GM19023 (cell line): ENCODE measurements at regions not wholly inside any gene's neighbourhood (a gene's known extent, or its start where the extent isn't known, plus 50 kb on each side); places are given as distances from the start of the nearest gene placed in this dataset.
"Not testable (repeated sequence)": the region's sequence is repeated elsewhere in the genome, so short reads cannot be mapped to it uniquely, and the experiment has no call there.

Experiments
- ATAC-seq: cut with Tn5 transposase; IDR thresholded peaks from one replicate; pipeline ENCODE4 v1.9.1; 2021; ENCODE audit warnings: mild to moderate bottlenecking, moderate library complexity; ENCODE audit not compliant: unreplicated experiment

GRCh38 chr14:48616931-48617330, 941.5 kb upstream of the MDGA2 start:
- ATAC-seq = no peak

DNA sequence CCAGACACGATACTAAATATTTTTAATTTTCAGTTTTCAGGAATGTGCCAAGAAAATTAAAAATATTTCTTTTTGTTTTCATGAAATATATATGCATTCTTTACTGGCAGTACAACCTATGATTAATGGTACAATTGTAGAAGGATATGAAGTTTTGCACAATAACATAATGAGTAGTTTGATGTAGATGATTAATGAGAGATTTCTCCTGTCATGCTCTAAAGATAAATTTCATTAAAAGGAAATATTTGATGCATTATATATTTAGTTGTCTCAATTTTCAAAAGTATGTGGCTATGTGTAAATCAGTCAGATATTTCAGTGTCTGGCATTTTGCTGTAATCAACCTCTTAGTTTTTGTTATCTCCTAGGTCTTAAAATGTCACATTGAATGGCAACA, 940.2 kb upstream of the MDGA2 start:
- ATAC-seq = no peak

DNA sequence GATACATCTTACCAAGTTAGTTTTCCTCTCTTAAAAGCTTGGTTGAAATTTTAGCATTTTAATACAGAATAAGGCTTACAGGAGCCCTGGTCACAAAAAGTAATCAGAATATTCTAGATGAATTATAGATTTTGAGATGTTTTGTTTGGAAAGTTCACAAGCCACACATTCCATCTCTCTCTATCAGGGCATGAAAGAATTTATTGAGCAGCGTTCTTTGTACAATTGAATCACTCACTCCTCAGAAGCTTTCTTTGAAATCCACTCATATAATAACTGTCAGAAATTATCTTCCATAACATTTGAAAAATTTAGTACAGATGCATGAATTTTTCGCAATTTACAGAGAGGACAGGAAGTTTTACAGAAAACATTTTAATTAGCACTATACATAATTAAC, 938.6 kb upstream of the MDGA2 start:
- no peak for ATAC-seq

GRCh38 chr14:48606960-48607359, 931.6 kb upstream of the MDGA2 start:
- ATAC-seq = not testable (repeated sequence)

DNA sequence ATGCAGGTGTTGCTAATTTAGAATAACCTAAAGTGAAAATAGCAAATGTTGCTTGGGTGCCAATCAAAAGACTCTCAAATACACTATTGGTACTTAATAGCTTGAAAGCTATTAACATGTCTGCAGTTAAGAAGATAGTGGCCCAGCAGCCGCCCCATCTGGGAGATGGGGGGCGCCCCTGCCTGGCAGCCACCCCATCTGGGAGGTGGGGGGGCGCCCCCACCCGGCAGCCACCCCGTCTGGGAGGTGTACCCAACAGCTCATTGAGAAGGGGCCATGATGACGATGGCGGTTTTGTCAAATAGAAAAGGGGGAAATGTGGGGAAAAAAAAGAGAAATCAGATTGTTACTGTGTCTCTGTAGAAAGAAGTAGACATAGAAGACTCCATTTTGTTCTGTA, 923.1 kb upstream of the MDGA2 start:
- ATAC-seq = no peak

DNA sequence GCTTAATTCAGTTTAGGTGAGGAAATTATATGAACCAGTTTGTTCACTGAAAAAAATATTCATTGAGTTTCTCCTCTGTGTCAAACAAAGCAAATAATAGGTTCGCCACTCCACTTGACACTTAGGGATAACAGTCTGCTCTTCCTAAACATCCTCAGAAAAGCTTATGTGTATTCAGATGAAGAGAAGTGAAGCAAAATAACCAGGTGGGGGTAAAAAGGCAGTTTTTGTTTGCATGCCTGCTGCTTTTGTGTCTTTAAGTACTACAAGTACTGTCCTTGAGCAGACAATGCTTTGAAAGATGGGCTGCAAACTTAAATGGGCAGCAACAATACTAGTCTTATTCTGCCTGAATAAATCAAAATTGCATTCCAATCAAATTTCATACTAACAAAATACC, 910.7 kb upstream of the MDGA2 start:
- no peak for ATAC-seq

- peak; percentile 77 for ATAC-seq
These were observed 908.6 kb upstream of the MDGA2 start for GRCh38 chr14:48584031-48584430.

DNA sequence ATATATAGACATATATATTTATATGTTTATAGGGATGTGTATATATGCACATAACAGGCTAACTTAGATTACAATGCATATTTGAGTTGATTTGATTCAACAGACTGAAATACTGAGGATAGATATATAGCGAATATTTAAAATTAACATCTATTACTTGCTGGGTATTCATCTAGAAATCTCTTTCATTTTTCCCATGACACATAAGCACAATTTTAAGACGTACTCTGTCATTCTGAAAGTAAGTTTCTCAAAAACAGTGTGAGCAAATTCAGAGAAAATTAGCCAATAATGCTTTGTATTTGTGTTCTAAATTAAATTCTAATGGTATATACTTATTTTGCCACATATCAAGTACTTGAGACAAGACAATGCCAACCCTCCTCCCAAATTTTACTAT, 907.5 kb upstream of the MDGA2 start:
- ATAC-seq = no peak

DNA sequence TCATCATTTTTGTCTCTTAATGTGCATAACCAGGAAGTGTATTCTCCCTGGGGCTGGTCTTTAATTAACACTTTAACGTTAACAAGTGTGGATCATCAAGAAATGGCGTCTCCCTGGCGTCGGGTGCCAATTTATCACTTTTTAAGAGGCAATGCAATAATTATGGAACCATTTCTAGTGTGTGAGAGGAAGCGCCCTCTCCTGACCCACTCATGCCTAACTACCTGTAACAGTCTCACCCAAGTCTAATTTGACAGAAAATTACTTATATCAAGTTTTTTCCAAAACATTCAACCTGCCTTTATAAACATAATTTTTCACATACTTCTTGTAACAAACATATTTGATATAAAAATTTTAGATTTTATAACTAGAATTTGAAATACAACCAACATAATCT, 905.3 kb upstream of the MDGA2 start:
- ATAC-seq = no peak

DNA sequence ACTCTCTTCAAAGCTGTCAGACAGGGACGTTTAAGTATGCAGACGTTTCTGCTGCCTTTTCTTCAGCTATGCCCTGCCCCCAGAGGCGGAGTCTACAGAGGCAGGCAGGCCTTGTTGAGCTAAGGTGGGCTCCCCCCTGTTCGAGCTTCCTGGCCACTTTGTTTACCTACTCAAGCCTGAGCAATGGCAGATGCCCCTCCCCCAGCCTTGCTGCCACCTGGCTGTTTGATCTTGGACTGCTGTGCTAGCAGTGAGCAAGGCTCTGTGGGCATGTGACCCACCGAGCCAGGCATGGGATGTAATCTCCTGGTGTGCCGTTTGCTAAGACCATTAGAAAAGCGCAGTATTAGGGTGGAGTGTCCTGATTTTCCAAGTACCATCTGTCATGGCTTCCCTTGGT, 900.4 kb upstream of the MDGA2 start:
- no peak for ATAC-seq

GRCh38 chr14:48568688-48569087, 893.3 kb upstream of the MDGA2 start:
- ATAC-seq = no peak

- ATAC-seq = no peak
These were observed 892.8 kb upstream of the MDGA2 start for GRCh38 chr14:48568252-48568651.

DNA sequence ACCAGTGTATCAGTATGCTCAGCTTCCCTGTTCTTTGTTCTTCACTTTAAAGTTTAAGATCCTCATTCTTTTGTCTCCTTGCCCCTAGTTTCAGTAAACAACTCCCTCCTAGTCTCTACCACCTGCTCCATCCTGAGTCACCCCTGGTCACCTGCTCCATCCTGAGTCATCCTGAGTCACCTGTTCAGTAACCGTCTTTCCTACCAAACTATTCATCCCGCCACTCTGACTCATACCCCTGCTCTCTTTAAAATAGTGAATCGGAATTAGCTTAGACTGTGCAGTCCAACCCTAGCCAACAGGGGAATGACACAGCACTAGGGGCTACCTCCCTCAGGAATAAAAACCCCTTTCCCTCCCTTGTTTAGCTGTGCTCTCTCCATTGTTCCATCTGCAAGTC, 888.1 kb upstream of the MDGA2 start:
- ATAC-seq = no peak

DNA sequence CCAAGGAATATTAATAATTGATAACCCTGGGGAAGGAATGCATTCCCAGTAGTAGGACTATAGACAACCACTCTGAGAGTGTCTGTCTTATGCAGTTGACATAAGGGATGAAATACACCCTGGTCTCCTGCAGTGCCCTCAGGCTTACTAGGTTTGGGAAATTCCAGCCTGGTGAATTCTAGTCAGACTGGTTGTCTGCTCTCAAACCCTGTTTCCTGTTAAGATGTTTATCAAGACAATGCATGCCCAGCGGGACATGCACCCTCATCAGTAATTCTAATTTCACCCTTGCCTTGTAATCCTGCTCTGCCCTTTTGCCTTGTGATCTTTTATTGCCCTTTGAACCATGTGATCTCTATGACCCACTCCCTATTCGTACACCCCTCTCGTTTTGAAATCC, 886.0 kb upstream of the MDGA2 start:
- not testable (repeated sequence) for ATAC-seq

DNA sequence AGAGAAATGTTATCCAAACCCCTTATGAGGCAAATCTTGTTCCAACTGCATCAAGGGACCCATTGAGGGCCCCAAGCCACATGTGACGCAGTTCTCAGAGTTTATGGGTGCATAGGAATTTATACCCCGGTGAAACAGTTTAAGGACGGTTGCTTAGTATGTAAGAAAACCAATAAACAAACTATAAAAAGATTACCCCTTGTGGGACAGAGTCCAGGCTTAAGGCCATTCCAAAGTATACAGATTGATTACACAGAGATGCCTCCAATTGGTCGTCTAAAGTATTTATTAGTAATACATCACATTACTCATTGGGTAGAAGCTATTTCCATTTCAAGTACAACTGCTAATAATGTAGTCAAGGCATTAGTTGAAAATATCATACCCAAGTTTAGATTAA, 885.0 kb upstream of the MDGA2 start:
- ATAC-seq = no peak

DNA sequence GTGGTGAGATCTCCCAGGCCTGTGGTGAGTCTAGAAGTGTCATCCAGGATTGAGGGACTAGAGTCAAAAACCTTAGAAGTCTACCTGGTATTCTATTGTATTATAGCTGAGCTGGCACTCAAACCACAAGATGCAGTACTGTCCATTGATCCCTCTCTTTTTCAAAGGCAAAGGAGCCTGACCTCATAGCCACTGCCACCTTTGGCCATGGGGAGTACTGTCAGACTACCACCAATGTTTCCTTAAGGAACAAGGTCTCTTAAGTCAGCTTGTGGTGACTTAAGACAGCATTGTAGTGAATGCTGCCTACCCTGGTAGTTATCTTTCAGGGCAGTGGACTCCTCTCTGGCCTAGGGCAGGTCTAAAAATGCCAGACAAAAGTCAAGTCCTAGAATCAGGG, 878.0 kb upstream of the MDGA2 start:
- no peak for ATAC-seq

GRCh38 chr14:48546996-48547395, 871.6 kb upstream of the MDGA2 start:
- no peak for ATAC-seq

GRCh38 chr14:48537600-48537999, 862.2 kb upstream of the MDGA2 start:
- no peak for ATAC-seq

DNA sequence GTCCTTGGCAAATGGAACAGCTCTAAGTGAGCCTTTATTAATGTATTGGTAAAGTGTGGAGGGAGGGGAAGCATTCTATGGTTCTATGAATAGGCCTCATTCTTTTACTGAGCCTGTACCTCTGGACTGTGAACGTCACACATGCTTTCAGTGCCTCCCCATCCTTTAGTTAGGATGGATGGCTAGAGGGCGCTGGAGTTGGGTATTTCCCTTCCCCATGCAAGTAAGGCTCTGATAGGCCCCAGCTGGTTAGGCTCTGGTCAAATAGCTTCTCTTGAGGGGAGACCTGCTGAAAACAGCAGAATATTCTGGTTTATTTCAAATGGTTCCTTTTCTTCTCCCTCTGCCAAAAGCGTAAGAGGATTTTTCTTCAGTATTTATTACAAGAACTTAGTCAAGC, 860.9 kb upstream of the MDGA2 start:
- ATAC-seq = no peak

- no peak for ATAC-seq
These were observed 852.4 kb upstream of the MDGA2 start for GRCh38 chr14:48527832-48528231.

DNA sequence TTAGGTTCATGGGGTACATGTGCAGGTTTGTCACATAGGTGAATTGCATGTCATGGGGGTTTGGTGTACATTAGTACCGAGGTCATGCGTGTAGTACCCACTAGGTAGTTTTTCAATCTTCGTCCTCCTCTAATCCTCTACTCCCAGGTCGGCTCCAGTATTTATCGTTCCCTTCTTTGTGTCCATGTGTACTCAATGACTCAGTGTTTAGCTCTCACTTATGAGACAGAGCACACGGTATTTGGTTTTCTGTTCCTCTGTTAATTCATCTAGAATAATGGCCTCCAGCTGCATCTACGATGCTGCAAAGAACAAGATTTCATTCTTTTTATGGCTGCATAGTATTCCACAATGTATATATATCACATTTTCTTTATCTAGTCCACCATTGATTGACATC, 850.9 kb upstream of the MDGA2 start:
- ATAC-seq = no peak

DNA sequence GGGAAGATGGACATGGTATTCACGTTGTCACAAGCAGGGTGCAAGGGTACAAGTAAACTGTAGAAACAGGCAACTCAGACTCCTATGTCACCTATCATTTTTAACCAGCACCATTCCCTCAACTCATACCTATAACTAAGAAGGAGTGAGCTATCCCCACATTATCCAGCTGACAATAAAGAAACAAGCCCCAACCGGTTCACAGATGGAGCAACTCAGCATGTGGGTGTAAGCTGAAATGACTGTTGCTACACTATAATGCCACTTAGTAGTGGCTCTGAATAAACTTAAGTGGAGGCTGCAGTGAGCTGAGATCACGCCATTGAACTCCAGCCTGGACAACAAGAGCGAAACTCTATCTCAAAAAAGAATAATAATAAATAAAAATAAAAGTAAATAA, 829.5 kb upstream of the MDGA2 start:
- ATAC-seq = no peak

DNA sequence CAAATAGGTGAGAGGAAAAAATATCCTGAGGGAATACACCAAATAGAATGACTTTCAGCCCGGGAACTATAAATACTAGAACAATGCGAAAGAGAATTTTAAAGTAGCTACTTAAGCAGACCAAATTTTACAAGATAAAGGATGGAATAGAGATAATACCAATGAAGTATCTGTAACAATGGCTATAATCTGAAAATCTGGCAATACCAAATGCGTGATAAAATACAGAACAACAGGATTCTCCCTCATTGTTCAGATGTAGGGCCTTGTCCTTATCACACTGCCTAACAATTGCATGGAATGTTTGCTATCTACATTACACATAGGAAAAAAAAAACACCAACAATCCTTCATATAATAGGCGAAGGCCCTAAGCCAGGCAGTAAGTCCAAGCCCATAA, 815.4 kb upstream of the MDGA2 start:
- no peak for ATAC-seq

DNA sequence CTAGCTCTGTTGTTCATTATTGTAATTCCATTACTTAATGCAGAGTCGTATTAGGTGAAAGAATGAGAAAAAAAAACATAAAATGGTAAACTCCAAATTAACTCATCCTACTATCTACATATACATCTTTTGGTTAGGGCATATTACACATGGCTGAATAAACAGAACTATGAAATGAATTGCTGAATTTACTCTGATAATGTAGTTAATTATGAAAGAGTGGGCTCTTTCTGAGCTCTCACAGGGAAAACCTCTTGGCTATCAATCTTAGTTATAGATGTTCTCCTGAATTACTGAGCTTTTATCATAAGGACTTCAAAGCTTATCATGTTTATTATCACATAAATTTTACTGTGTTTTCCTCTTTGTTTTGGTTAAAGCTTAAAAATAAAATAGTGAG, 798.5 kb upstream of the MDGA2 start:
- no peak for ATAC-seq
